HepG2 (cell line): ENCODE measurements at regions not wholly inside any gene's neighbourhood (a gene's known extent, or its start where the extent isn't known, plus 50 kb on each side); places are given as distances from the start of the nearest gene placed in this dataset.

Experiments used
- ATAC-seq: fragments of 200-7000 bp; cut with Tn5 transposase; 3 replicates; pipeline ENCODE4 v1.9.1; 2020; ENCODE audit warnings: mild to moderate bottlenecking, moderate library complexity
- BruUV-seq: library from RNA; stranded (reverse); fragments of 400-500 nt; replicated peaks from 2 replicates; lab custom pipeline; 2021; lab: Mats Ljungman, UMichigan
- CTCF ChIA-PET: fragments of 300-600 bp; formaldehyde crosslinking; extraction: SDS; loops from one replicate; lab custom pipeline; 2021; ENCODE audit warnings: low total read pairs, inconsistent platforms, low intra/inter-chr PET ratio; lab: Yijun Ruan, JAX
- POLR2A ChIA-PET: fragments of 350-600 bp; sonication (Branson Sonifier 250); formaldehyde crosslinking; loops from one replicate; lab custom pipeline; 2020; ENCODE audit warnings: antibody characterized with exemption, inconsistent platforms; lab: Yijun Ruan, JAX
- DNase-seq: peaks from one replicate; pipeline ENCODE4 v3.0.0-alpha.2; 2015; ENCODE audit warnings: low spot score
- FAIRE-seq: peaks from 3 replicates; lab custom pipeline; 2011; peaks lifted over from hg19 to GRCh38; lab: Jason Lieb, UNC
- H2AFZ ChIP-seq: one replicate; pipeline ENCODE4 v1.6.1; 2011; ENCODE audit warnings: low read length, inconsistent platforms
- H3K27ac ChIP-seq: fragments of 300-600 bp; 3 replicates; pipeline ENCODE4 v1.8.0; 2011; ENCODE audit warnings: mixed run types, mild to moderate bottlenecking, mixed read lengths, low read length, inconsistent platforms; ENCODE audit not compliant: insufficient read depth; ENCODE audit errors: extremely low read length
- H3K27me3 ChIP-seq, 2 experiments: fragments of 200-600 bp in 1 of 2; 2 replicates in 1 of 2; 3 replicates in 1 of 2; pipeline versions ENCODE4 v1.6.0 to v1.8.0; 2011; ENCODE audit warnings: low read length in 2 of 2, mild to moderate bottlenecking in 2 of 2, moderate library complexity in 2 of 2, inconsistent platforms in 1 of 2; ENCODE audit not compliant: insufficient read depth in 2 of 2, control insufficient read depth in 1 of 2
- H3K36me3 ChIP-seq, 2 experiments: fragments of 200-600 bp in 1 of 2; replicated peaks in 1 of 2; 2 replicates in 1 of 2; 3 replicates in 1 of 2; pipeline versions ENCODE4 v1.5.1 to v1.8.0; 2011; ENCODE audit warnings: low read length in 2 of 2, inconsistent platforms in 1 of 2; ENCODE audit not compliant: insufficient read depth in 2 of 2, control insufficient read depth in 1 of 2
- H3K4me1 ChIP-seq: 2 replicates; pipeline ENCODE4 v1.5.1; 2012; ENCODE audit warnings: low read length, inconsistent platforms; ENCODE audit not compliant: insufficient read depth
- H3K4me2 ChIP-seq: 2 replicates; pipeline ENCODE4 v1.6.0; 2011; ENCODE audit warnings: low read depth, low read length, inconsistent platforms
- H3K4me3 ChIP-seq, 3 experiments: fragments of 200-600 bp in 1 of 3; sonication (generic), shearing (Covaris generic) in 1 of 3; replicated peaks in 1 of 3; 2 replicates each; pipeline ENCODE4 v1.5.1; 2011 to 2016; ENCODE audit warnings: low read length in 3 of 3, inconsistent platforms in 2 of 3, low read depth in 2 of 3, mild to moderate bottlenecking in 2 of 3, control low read depth in 1 of 3, mixed read lengths in 1 of 3; ENCODE audit not compliant: insufficient read depth in 1 of 3
- H3K79me2 ChIP-seq: one replicate; pipeline ENCODE4 v1.6.1; 2011; ENCODE audit warnings: low read length, inconsistent platforms; ENCODE audit not compliant: insufficient read depth
- H3K9ac ChIP-seq: 2 replicates; pipeline ENCODE4 v1.6.0; 2011; ENCODE audit warnings: mild to moderate bottlenecking, low read depth, low read length, inconsistent platforms; ENCODE audit not compliant: insufficient read depth
- H3K9me3 ChIP-seq: 2 replicates; pipeline ENCODE4 v1.5.1; 2012; ENCODE audit warnings: mild to moderate bottlenecking, low read length
- H4K20me1 ChIP-seq: 2 replicates; pipeline ENCODE4 v1.6.0; 2011; ENCODE audit warnings: inconsistent platforms, mild to moderate bottlenecking, low read length, moderate library complexity; ENCODE audit not compliant: insufficient read depth
- GPBP1L1 ChIP-seq: sonication (generic); formaldehyde crosslinking; IDR thresholded peaks from 2 replicates; pipeline ENCODE4 v1.5.0; 2020; ENCODE audit warnings: mild to moderate bottlenecking, missing genetic modification reagents
- GRHL1 ChIP-seq: sonication (generic); formaldehyde crosslinking; conservative IDR thresholded peaks from 2 replicates; pipeline ENCODE4 v1.8.0; 2022; ENCODE audit warnings: missing genetic modification reagents
- ONECUT2 ChIP-seq: sonication (generic); formaldehyde crosslinking; IDR thresholded peaks from 2 replicates; pipeline ENCODE4 v1.4.0; 2020; ENCODE audit warnings: missing genetic modification reagents
- SP2 ChIP-seq: sonication (generic); formaldehyde crosslinking; IDR thresholded peaks from 2 replicates; pipeline ENCODE4 v1.5.1; 2020; ENCODE audit warnings: mild to moderate bottlenecking, missing genetic modification reagents
- TCF7L2 ChIP-seq: IDR thresholded peaks from 2 replicates; pipeline ENCODE4 v1.6.1; 2011; ENCODE audit warnings: mild to moderate bottlenecking, low read depth, low read length, moderate library complexity
- TEAD3 ChIP-seq: optimal IDR thresholded peaks from 2 replicates; pipeline ENCODE3; 2016; ENCODE audit warnings: borderline replicate concordance
- ZNF407 ChIP-seq: sonication (generic); formaldehyde crosslinking; IDR thresholded peaks from one replicate; pipeline ENCODE4 v1.5.1; 2020; ENCODE audit warnings: mild to moderate bottlenecking, missing genetic modification reagents; ENCODE audit errors: not compliant biosample characterization
- ZNF552 ChIP-seq: sonication (generic); formaldehyde crosslinking; IDR thresholded peaks from 2 replicates; pipeline ENCODE4 v1.9.0; 2022; ENCODE audit warnings: missing genetic modification reagents, mild to moderate bottlenecking, borderline replicate concordance
- ZSCAN29 ChIP-seq: sonication (generic); formaldehyde crosslinking; conservative IDR thresholded peaks from 2 replicates; pipeline ENCODE4 v1.4.0; 2020; ENCODE audit warnings: mild to moderate bottlenecking, missing genetic modification reagents
- WGBS: methylation state at CpG from one replicate; pipeline ENCODE4 v1.1.6; 2017; ENCODE audit warnings: low lambda C conversion rate; 5-methylcytosine and 5-hydroxymethylcytosine counted together
- in situ Hi-C: cut with HindIII; loops from 2 replicates; pipeline ENCODE4 v1.10.0; 2017; ENCODE audit warnings: low pct_unique_long_range_greater_than_20kb; ENCODE audit not compliant: extremely low pct_ligation_motif_present
- intact Hi-C: fragments of 100-400 bp; cut with micrococcal nuclease; formaldehyde crosslinking; loops from one replicate; pipeline ENCODE4 v1.10.0; 2022; ENCODE audit not compliant: unreplicated experiment

GRCh38 chr6:6402591-6402990 is 82.1 kb upstream of the F13A1 start:
- Histone ChIP-seq H3K4me3 (no peak overlapping the region), H3K9ac (no peak overlapping the region), H4K20me1 (no peaks in the 10 kb centered on the region), H3K4me2 (no peak overlapping the region), H2AFZ (no peak overlapping the region), H3K4me1 (peaks cover 7% of the 10 kb centered on the region; the same call in 1 of the 2 replicates), H3K27me3 (no peaks in the 10 kb centered on the region; a peak in 2 of 5 replicates), H3K9me3 (no peaks in the 10 kb centered on the region), H3K27ac (no peak overlapping the region), H3K36me3 (no peaks in the 10 kb centered on the region), H3K79me2 (no peaks in the 10 kb centered on the region)
- POLR2A ChIA-PET: no interaction called here
- no peak for ATAC-seq
- FAIRE-seq: no peak
- intact Hi-C loops: no loop called here
- in situ Hi-C loops: no loop called here
- 12% methylated on average over 6 of the region's 6 CpGs for WGBS
- no peak for DNase-seq
- BruUV-seq: no TSS peak
- CTCF ChIA-PET: no interaction called here
- TF ChIP-seq GPBP1L1 (no peak), ZNF407 (no peak), ZSCAN29 (CRISPR knock-in tag) (no peak), ZNF552 (no peak), TEAD3 (CRISPR knock-in tag) (no peak), ONECUT2 (CRISPR knock-in tag) (no peak), SP2 (CRISPR knock-in tag) (no peak), TCF7L2 (no peak), GRHL1 (no peak)
